CD14-positive monocyte (primary cell): ENCODE measurements at regions not wholly inside any gene's neighbourhood (a gene's known extent, or its start where the extent isn't known, plus 50 kb on each side); places are given as distances from the start of the nearest gene placed in this dataset.

Experiments
- DNase-seq, 3 donors: peaks; one replicate each; pipeline ENCODE4 v3.0.0-alpha.2; 2011 to 2022
- H2AFZ ChIP-seq: 2 replicates; pipeline ENCODE4 v1.6.0; 2012; ENCODE audit warnings: mild to moderate bottlenecking, low read depth, low read length, inconsistent platforms; ENCODE audit not compliant: insufficient read depth, poor library complexity, severe bottlenecking
- H3K27ac ChIP-seq, 2 donors: 1 replicate in 1 of 2; 2 replicates in 1 of 2; pipeline ENCODE4 v1.5.1; 2012 to 2013; ENCODE audit warnings: low read length in 2 of 2, control low read depth in 1 of 2, inconsistent platforms in 1 of 2, low read depth in 1 of 2, mild to moderate bottlenecking in 1 of 2
- H3K27me3 ChIP-seq, 2 donors: one replicate each; pipeline versions ENCODE4 v1.6.0 to v1.6.1; 2011 to 2013; ENCODE audit warnings: low read length in 2 of 2; ENCODE audit not compliant: control insufficient read depth in 2 of 2, insufficient read depth in 2 of 2
- H3K36me3 ChIP-seq, 2 donors: replicated peaks in 1 of 2; 1 replicate in 1 of 2; 2 replicates in 1 of 2; pipeline versions ENCODE4 v1.5.1 to v1.6.1; 2012 to 2013; ENCODE audit warnings: low read length in 2 of 2, control low read depth in 1 of 2, inconsistent platforms in 1 of 2, mild to moderate bottlenecking in 1 of 2; ENCODE audit not compliant: insufficient read depth in 2 of 2, control insufficient read depth in 1 of 2
- H3K4me1 ChIP-seq, 2 donors: 1 replicate in 1 of 2; 2 replicates in 1 of 2; pipeline versions ENCODE4 v1.5.1 to v1.6.1; 2012 to 2013; ENCODE audit warnings: low read length in 2 of 2, control low read depth in 1 of 2, inconsistent platforms in 1 of 2, mild to moderate bottlenecking in 1 of 2, moderate library complexity in 1 of 2; ENCODE audit not compliant: insufficient read depth in 2 of 2, control insufficient read depth in 1 of 2
- H3K4me2 ChIP-seq: replicated peaks from 2 replicates; pipeline ENCODE3; 2012; ENCODE audit warnings: low read length, moderate library complexity, mild to moderate bottlenecking; ENCODE audit not compliant: poor library complexity, severe bottlenecking; ENCODE audit errors: extremely low read depth
- H3K4me3 ChIP-seq, 3 experiments: fragments of 200-600 bp in 1 of 3; sonication (generic) in 1 of 3; replicated peaks in 1 of 3; 1 replicate in 2 of 3; 2 replicates in 1 of 3; pipeline ENCODE4 v1.5.1; 2011 to 2013; ENCODE audit warnings: low read length in 3 of 3, mild to moderate bottlenecking in 3 of 3, control low read depth in 2 of 3, low read depth in 2 of 3, inconsistent platforms in 1 of 3, moderate library complexity in 1 of 3
- H3K79me2 ChIP-seq: 2 replicates; pipeline ENCODE4 v1.6.0; 2012; ENCODE audit warnings: mild to moderate bottlenecking, control low read depth, inconsistent platforms, low read length, moderate library complexity; ENCODE audit not compliant: insufficient read depth
- H3K9ac ChIP-seq: 2 replicates; pipeline ENCODE4 v1.6.0; 2017; ENCODE audit warnings: low read length, mild to moderate bottlenecking; ENCODE audit not compliant: insufficient read depth, poor library complexity, severe bottlenecking
- H3K9me3 ChIP-seq, 2 donors: replicated peaks in 1 of 2; 1 replicate in 1 of 2; 2 replicates in 1 of 2; pipeline versions ENCODE4 v1.5.1 to v1.6.1; 2012 to 2013; ENCODE audit warnings: low read length in 2 of 2, control low read depth in 1 of 2; ENCODE audit not compliant: control insufficient read depth in 1 of 2, insufficient read depth in 1 of 2
- H4K20me1 ChIP-seq: 2 replicates; pipeline ENCODE4 v1.6.0; 2012; ENCODE audit warnings: mild to moderate bottlenecking, low read length, control low read depth, moderate library complexity; ENCODE audit not compliant: insufficient read depth
- H3K27ac Mint-ChIP-seq, 7 donors: one replicate each; pipeline ENCODE4 v1.8.0; 2020; ENCODE audit warnings: mild to moderate bottlenecking in 7 of 7, mixed read lengths in 7 of 7, moderate library complexity in 6 of 7, inconsistent platforms in 2 of 7
- H3K27me3 Mint-ChIP-seq, 3 donors: one replicate each; pipeline ENCODE4 v1.8.0; 2021 to 2022; ENCODE audit warnings: low read depth in 3 of 3, mild to moderate bottlenecking in 3 of 3, mixed read lengths in 3 of 3, moderate library complexity in 3 of 3, inconsistent platforms in 1 of 3
- H3K36me3 Mint-ChIP-seq, 2 donors: one replicate each; pipeline ENCODE4 v1.8.0; 2020; ENCODE audit warnings: mixed read lengths in 2 of 2, inconsistent platforms in 1 of 2, mild to moderate bottlenecking in 1 of 2
- H3K4me1 Mint-ChIP-seq: one replicate; pipeline ENCODE4 v1.8.0; 2020; ENCODE audit warnings: mild to moderate bottlenecking, mixed read lengths
- H3K4me3 Mint-ChIP-seq, 2 donors: one replicate each; pipeline ENCODE4 v1.8.0; 2020; ENCODE audit warnings: mild to moderate bottlenecking in 2 of 2, mixed read lengths in 2 of 2, moderate library complexity in 1 of 2
- H3K9me3 Mint-ChIP-seq, 7 donors: one replicate each; pipeline ENCODE4 v1.8.0; 2020 to 2022; ENCODE audit warnings: mixed read lengths in 7 of 7, mild to moderate bottlenecking in 6 of 7, moderate library complexity in 6 of 7, inconsistent platforms in 2 of 7
- WGBS: methylation state at CpG from one replicate; pipeline ENCODE4 v1.1.5; 2013; ENCODE audit warnings: missing lambda C conversion rate; ENCODE audit not compliant: insufficient coverage; 5-methylcytosine and 5-hydroxymethylcytosine counted together
- intact Hi-C, 2 donors: fragments of 100-400 bp; cut with micrococcal nuclease; formaldehyde crosslinking; loops; one replicate each; pipeline versions ENCODE4 v1.15.0 to v1.15.1; 2023
- TF ChIP-seq, protein P1 (sequence below): fragments of 200-600 bp; IDR thresholded peaks from one replicate; pipeline ENCODE4 v1.8.0; 2022; ENCODE audit warnings: antibody characterized with exemption, mild to moderate bottlenecking

- H3K27me3 ChIP-seq: peaks cover 0 to 6% of the 10 kb centered on the region in 2 donors
- 0% methylated on average over 3 of the region's 5 CpGs for WGBS
- peak overlapping the region in 1 of 7 donors; percentile 21 for H3K27ac Mint-ChIP-seq
- H3K4me2 ChIP-seq: no peak overlapping the region
- H3K9me3 Mint-ChIP-seq: peaks cover 0 to 2% (median 0%) of the 10 kb centered on the region in 7 donors
- H3K4me1 Mint-ChIP-seq: peaks cover 8% of the 10 kb centered on the region
- DNase-seq: peak in 1 of 3 donors; percentile 9
- H3K4me3 Mint-ChIP-seq: no peak overlapping the region
- intact Hi-C loops: no loop called here
- H3K36me3 Mint-ChIP-seq: no peaks in the 10 kb centered on the region
- H3K27me3 Mint-ChIP-seq: peaks cover 10 to 18% (median 13%) of the 10 kb centered on the region in 3 donors
- peaks cover 0 to 5% of the 10 kb centered on the region in 2 donors for H3K4me1 ChIP-seq
- no peaks in the 10 kb centered on the region for H3K36me3 ChIP-seq
- H2AFZ ChIP-seq: no peak overlapping the region
- no peak overlapping the region for H3K4me3 ChIP-seq
- H3K9ac ChIP-seq: no peak overlapping the region
- no peaks in the 10 kb centered on the region for H3K9me3 ChIP-seq
- no peak overlapping the region for H3K27ac ChIP-seq
- no peaks in the 10 kb centered on the region for H4K20me1 ChIP-seq
- H3K79me2 ChIP-seq: no peaks in the 10 kb centered on the region
- TF ChIP-seq, protein P1, sequence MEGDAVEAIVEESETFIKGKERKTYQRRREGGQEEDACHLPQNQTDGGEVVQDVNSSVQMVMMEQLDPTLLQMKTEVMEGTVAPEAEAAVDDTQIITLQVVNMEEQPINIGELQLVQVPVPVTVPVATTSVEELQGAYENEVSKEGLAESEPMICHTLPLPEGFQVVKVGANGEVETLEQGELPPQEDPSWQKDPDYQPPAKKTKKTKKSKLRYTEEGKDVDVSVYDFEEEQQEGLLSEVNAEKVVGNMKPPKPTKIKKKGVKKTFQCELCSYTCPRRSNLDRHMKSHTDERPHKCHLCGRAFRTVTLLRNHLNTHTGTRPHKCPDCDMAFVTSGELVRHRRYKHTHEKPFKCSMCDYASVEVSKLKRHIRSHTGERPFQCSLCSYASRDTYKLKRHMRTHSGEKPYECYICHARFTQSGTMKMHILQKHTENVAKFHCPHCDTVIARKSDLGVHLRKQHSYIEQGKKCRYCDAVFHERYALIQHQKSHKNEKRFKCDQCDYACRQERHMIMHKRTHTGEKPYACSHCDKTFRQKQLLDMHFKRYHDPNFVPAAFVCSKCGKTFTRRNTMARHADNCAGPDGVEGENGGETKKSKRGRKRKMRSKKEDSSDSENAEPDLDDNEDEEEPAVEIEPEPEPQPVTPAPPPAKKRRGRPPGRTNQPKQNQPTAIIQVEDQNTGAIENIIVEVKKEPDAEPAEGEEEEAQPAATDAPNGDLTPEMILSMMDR: no peak
Observed at GRCh38 chr1:38190983-38191382, 144.4 kb upstream of the POU3F1 start.

DNA sequence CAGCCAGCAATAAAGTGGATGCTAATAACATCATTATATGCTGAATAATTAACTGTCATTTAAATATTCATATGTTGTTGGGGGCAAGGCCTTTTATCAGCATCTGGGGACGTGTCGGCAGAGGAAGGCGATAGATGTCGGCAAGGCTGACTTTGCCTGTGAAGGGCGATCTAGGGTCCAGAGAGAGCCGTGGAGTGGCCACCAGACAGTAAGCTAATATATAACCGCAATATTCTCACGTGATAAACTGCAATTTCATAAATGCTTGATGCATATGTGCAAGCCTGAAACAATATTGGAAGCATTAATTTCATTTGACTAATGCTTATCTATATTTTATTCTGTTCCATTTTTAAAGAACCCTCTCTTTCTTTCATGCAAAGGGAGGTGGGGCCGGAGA lies 141.0 kb upstream of the POU3F1 start:
- Histone ChIP-seq H3K27me3 (peaks cover 0 to 6% of the 10 kb centered on the region in 2 donors), H3K36me3 (no peaks in the 10 kb centered on the region), H3K79me2 (no peaks in the 10 kb centered on the region), H3K9ac (no peak overlapping the region), H3K27ac (no peak overlapping the region), H3K4me3 (no peak overlapping the region), H4K20me1 (no peaks in the 10 kb centered on the region), H3K9me3 (no peaks in the 10 kb centered on the region), H2AFZ (no peak overlapping the region), H3K4me2 (no peak overlapping the region), H3K4me1 (peaks cover 0 to 5% of the 10 kb centered on the region in 2 donors)
- no peak for DNase-seq
- Mint-ChIP-seq H3K4me1 (peaks cover 8% of the 10 kb centered on the region), H3K27me3 (peaks cover 8 to 19% (median 15%) of the 10 kb centered on the region in 3 donors), H3K27ac (no peak overlapping the region), H3K9me3 (peaks cover 0 to 2% (median 0%) of the 10 kb centered on the region in 7 donors), H3K36me3 (no peaks in the 10 kb centered on the region), H3K4me3 (no peak overlapping the region)
- TF ChIP-seq, protein P1: no peak
- 98% methylated on average over 6 of the region's 9 CpGs for WGBS
- intact Hi-C loops: no loop called here
